GM21381 (cell line): ENCODE measurements at regions not wholly inside any gene's neighbourhood (a gene's known extent, or its start where the extent isn't known, plus 50 kb on each side); places are given as distances from the start of the nearest gene placed in this dataset.
"Not testable (repeated sequence)": the region's sequence is repeated elsewhere in the genome, so short reads cannot be mapped to it uniquely, and the experiment has no call there.

Experiments used
- ATAC-seq: cut with Tn5 transposase; IDR thresholded peaks from one replicate; pipeline ENCODE4 v1.9.1; 2021; ENCODE audit warnings: mild to moderate bottlenecking, moderate library complexity; ENCODE audit not compliant: unreplicated experiment

DNA sequence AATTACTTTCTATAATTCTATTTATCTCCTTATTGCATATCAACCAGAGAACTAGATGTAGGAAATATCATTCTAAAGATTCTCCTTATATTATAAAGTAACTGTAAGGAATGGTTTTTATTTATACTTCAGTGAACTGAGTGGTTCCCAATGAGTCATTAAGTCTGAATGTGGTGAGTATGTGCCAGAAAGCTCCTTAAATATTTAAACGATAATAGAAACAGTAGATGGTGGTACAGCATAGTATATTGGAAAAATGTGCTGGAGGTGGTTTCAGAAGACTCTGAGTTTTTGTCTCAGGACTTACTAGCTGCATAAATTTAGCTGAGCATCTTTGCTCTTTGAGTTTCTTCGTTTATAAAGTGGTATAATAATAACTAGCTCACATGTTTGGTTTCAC, 653.5 kb downstream of the FAM181B start:
- no peak for ATAC-seq

DNA sequence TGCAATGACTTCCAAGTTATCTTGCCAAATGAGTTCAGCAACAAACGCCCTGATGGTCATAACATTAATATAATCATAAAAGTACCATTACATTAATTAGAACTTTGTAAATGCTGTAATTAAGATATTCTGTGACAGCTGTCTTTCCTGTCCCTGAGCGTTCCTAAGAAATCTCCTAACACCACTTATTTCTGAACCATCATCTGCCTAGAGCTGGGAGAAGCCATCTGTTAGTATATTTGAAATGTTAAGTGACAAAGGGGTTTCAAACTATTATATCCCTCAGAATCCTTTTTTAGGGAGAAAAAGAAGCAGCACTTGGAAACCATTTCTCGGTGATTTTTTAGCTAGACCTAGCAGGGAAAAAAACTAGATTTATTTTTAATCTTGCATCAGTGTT, 657.5 kb downstream of the FAM181B start:
- ATAC-seq: no peak

GRCh38 chr11:82059505-82059904, 674.2 kb downstream of the FAM181B start:
- no peak for ATAC-seq

DNA sequence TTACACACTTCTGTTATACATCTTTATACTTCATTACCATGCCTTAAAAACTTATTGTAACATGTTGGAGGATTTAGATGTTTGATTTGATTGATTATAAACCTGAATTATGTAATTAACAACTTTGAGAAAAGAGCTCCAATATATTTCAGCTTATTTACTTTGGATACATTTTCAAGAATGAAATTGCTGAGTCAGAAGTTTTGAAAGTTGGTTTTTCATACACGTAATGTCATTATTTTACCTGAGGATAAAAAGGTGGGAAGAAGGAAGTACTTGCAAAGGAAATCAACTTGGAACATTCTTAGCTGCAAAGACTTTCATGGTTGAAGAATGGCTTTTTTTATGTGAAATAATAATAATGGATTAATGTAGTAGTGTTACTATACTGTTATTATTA, 677.2 kb downstream of the FAM181B start:
- ATAC-seq: no peak

DNA sequence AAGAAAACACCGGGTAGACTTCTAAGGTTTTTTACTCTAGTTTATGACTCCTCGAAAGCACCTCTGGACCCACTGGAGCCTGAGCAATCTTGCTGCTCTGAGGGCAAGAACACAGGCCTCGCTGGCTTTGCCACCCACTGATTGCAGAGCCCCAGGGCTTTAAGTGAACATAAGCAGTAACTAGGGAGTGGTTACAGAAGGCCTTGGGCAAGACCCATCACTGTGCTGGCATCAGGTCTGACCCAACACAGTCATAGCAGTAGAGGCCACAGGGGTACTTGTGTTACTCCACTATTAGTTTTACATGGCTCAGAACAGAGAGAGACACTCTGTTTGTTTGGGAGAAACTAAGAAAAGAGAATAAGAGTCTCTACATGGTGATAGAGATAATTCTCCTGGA, 684.5 kb downstream of the FAM181B start:
- no peak for ATAC-seq

- no peak for ATAC-seq
Observed at GRCh38 chr11:82047200-82047599, 686.5 kb downstream of the FAM181B start.

DNA sequence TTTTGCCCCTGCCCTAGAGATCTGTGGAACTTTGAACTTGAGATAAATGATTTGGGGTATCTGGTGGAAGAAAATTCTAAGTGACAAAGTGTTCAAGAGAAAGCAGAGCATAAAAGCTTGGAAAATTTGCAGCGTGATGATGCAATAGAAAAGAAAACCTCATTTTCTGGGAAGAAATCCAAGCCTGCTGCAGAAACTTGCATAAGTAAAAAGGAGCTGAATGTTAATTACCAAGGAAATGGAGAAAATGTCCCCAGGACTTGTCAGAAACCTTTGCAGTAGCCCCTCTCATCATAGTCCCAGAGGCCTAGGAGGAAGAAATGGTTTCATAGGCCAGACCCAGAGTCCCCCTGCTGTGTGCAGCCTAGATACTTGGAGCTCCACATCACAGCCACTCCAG, 686.9 kb downstream of the FAM181B start:
- no peak for ATAC-seq

- ATAC-seq: no peak
Observed at GRCh38 chr11:82045748-82046457, 687.8 kb downstream of the FAM181B start.

- ATAC-seq: no peak
Observed at GRCh38 chr11:82043316-82043715, 690.3 kb downstream of the FAM181B start.

DNA sequence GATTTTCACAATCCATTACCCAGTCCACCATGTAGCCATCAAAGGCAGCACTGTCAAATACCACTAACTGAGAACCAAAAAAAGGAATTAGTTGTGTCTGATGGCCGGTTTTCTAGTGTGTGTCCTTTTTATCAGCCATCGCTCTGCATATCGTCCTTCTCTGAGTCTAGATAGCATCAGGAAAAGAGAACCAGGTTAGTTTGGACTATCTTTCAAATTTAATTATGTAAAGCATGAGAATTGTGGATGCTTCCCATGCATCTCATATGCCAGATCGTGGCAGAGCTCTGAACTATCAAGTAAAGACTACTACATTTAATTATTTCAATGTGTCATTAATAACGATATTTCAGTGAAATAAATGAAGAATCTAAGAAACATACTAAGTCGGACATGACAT, 691.9 kb downstream of the FAM181B start:
- ATAC-seq: no peak

DNA sequence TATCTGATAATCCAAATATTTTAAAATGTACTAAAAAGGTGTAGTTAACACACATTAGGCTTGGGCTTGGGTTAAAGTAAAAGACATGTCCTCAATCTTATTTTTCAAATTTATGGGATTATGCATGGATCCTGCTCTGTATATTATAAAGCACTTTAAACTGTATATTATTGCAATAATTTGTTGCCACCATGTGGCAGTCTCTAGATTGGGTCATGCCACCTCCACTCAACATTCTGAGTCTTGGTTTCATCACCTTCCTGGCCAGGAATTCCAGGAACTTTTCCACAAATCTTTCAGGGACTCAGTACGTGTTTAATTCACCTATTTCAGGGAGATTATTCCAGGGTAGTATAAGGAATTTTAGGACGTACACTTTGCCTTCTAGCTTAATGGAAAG, 695.5 kb downstream of the FAM181B start:
- ATAC-seq: no peak

- ATAC-seq: no peak
Observed at GRCh38 chr11:82034527-82034926, 699.1 kb downstream of the FAM181B start.

DNA sequence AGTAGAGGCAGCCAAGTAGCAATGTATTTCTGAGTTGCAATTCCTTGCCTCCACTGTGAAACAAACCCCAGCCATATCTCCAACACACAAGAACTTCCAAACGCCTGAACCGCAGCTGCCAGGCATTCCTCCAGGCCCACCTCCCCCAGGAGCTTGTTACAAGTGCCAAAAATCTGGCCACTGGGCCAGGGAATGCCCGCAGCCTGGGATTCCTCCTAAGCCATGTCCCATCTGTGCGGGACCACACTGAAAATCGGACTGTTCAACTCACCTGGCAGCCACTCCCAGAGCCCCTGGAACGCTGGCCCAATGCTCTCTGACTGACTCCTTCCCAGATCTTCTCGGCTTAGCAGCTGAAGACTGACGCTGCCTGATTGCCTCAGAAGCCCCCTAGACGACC, 706.3 kb downstream of the FAM181B start:
- not testable (repeated sequence) for ATAC-seq

GRCh38 chr11:82024760-82025159, 708.9 kb downstream of the FAM181B start:
- no peak for ATAC-seq

GRCh38 chr11:82012276-82012675, 721.4 kb downstream of the FAM181B start:
- no peak for ATAC-seq

GRCh38 chr11:82009133-82009532, 724.5 kb downstream of the FAM181B start:
- no peak for ATAC-seq

DNA sequence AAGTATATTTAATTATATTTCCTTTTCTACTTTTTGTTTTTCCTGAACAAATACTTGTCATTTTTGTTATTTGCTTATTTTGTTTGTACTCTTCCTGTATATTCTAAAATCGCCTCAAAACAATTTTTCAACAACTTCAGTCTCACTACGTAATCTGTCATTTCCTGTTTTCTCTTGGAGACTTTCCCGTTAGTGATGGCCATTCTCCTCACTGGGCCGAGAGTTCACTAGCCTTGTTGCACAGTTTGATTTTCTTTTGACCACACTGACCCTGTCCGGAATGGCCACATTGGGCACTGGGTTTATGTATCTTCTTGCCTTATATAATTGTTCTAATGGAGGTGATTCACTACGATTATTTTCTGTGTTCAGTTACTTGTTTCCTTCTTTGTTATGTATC, 726.1 kb downstream of the FAM181B start:
- ATAC-seq: no peak

DNA sequence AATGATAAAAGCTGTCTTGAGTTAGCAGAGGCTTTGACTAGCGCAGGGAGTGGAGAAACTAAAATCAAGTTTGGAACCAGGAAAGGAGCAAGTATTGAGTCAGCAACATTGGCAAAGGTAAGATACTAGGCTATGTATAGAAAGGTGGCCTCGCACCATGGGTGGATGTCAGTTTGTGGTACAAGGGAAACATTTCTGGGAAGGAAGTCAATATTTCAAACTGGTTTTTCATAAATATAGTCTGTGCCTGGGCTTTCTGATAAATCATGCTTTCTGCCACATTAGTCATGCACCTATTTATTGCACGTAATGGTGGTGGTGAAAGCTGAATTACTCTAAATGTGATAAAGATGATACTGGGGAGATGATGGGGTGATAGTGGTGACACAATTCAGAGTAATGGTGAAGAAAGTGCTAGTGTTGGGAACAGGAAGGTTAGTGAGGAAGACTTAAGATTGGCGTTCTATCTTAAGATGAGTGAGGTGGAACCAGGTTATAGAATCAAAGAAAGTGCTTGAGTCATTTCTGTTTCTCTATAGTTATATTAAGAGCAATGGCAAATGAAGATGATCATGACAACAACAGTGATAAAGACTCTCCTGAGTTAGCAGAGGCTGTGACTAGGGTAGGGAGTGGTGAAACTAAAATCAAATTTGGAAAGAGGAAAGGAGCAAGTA, 729.0 kb downstream of the FAM181B start:
- no peak for ATAC-seq

DNA sequence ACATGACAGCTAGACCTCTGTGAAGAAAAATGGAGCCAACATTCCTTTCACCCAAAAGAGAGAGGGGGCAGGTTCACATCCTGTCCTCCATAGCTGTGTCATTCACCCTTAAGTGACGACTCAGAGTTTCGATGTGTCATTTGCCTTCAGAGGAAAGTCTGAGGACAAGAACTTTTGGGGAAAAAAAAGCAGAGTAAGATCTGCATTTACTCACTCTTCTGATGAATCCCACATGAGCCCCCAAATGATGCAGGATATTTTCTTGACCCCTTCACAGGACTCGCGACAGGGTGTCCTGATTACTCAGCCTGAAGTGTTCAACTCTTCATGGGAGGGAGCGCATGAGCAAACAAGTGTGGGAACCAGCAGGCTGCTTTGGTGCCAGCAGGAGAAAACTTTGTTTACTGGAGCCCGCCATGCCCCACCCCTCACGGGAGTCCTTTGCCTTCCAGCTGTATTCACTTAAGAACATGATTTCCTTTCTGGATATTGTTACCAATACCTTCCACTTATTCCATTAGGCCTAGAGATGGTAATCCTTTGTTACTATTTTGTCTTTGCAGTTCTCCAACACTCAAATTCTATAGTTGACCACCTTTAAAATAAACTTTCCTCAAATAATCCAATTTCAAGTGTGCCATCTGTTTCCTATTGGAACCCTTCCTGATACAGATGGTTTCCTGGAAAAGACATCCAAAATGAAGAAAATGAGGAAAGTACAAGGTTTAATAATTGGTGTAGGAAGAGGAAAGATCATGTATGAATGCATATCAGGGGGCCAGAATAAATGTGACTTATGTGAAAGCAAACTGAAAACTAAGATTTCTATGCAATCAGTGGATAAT, 729.8 kb downstream of the FAM181B start:
- no peak for ATAC-seq

DNA sequence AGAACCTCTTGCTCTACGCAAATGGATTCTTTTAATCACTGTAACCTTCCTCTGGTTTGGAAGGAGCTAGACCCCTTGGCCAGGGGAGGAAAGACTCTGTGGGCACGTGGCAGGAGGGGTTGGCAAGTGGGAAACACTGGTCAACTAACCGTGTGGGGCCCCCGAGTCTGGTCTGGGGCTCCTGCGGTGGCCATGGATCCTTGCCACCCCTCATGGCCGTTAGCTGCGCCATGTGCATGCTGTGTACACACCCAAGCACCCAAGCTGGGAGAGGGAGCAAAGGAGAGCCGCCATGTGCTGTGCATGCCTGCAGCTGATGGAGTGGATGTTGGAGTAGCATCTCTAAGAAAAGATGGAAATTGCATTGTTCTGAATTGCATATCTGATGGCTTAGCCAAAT, 730.6 kb downstream of the FAM181B start:
- ATAC-seq: no peak

DNA sequence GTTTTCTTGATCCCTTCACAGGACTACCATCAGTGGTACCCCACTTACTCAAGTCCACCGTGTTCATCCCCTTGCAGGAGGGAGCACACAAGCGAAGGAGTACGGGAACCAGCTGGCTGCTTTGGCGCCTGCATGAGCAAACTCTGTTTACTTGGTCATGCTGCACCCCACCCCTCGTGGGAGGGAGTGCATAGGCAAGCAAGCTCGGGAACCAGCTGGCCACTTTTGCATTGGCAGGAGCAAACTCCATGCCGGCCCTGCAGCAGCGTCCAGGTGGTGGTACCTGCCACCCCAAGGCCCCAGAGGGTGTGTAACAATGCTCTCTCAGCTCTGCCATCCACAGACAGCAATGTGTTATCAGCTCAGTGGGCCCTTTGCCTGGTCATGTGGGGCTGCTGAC, 737.8 kb downstream of the FAM181B start:
- no peak for ATAC-seq

GRCh38 chr11:81993755-81994154, 739.9 kb downstream of the FAM181B start:
- no peak for ATAC-seq
